PC-9 (cell line): ENCODE measurements at regions not wholly inside any gene's neighbourhood (a gene's known extent, or its start where the extent isn't known, plus 50 kb on each side); places are given as distances from the start of the nearest gene placed in this dataset.

Source experiments
- CTCF ChIP-seq: fragments of 200-600 bp; sonication (generic); conservative IDR thresholded peaks from 2 replicates; pipeline ENCODE4 v1.6.1; 2017; ENCODE audit warnings: mixed run types, antibody characterized with exemption, mild to moderate bottlenecking, moderate library complexity
- EZH2 ChIP-seq: fragments of 200-600 bp; sonication (generic); IDR thresholded peaks from 2 replicates; pipeline ENCODE4 v1.8.0; 2017; ENCODE audit warnings: antibody characterized with exemption, low read depth

GRCh38 chr11:71190551-71190950 is 61.8 kb downstream of the SHANK2 start:
- no peak for TF ChIP-seq CTCF
- no peak for TF ChIP-seq EZH2
